Smooth muscle cell (in vitro differentiated cells): ENCODE measurements at regions not wholly inside any gene's neighbourhood (a gene's known extent, or its start where the extent isn't known, plus 50 kb on each side); places are given as distances from the start of the nearest gene placed in this dataset.

Experiments
- DNase-seq: peaks from one replicate; lab custom pipeline; 2025; ENCODE audit not compliant: unreplicated experiment; lab: John Stamatoyannopoulos, UW
- H2AFZ ChIP-seq: fragments of 200-600 bp; sonication (generic); 2 replicates; pipeline ENCODE4 v1.6.0; 2016; ENCODE audit warnings: antibody characterized with exemption, low read depth, mild to moderate bottlenecking
- H3F3A ChIP-seq: fragments of 200-600 bp; sonication (generic); 2 replicates; pipeline ENCODE4 v1.6.0; 2017; ENCODE audit warnings: antibody characterized with exemption, low read depth
- H3K27ac ChIP-seq: fragments of 200-600 bp; sonication (generic); 2 replicates; pipeline ENCODE4 v1.5.1; 2016; ENCODE audit warnings: low read depth, mild to moderate bottlenecking
- H3K27me3 ChIP-seq: fragments of 200-600 bp; sonication (generic); 2 replicates; pipeline ENCODE4 v1.6.1; 2016; ENCODE audit warnings: low read depth, mild to moderate bottlenecking
- H3K36me3 ChIP-seq: fragments of 200-600 bp; sonication (generic); 2 replicates; pipeline ENCODE4 v1.5.1; 2016; ENCODE audit warnings: low read depth
- H3K4me1 ChIP-seq: fragments of 200-600 bp; sonication (generic); 2 replicates; pipeline ENCODE4 v1.5.1; 2016; ENCODE audit warnings: low read depth
- H3K4me2 ChIP-seq: fragments of 200-600 bp; sonication (generic); 2 replicates; pipeline ENCODE4 v1.6.0; 2016; ENCODE audit warnings: mild to moderate bottlenecking
- H3K4me3 ChIP-seq: fragments of 200-600 bp; sonication (generic); 2 replicates; pipeline ENCODE4 v1.5.1; 2016; ENCODE audit warnings: mild to moderate bottlenecking
- H3K79me2 ChIP-seq: fragments of 200-600 bp; sonication (generic); 2 replicates; pipeline ENCODE4 v1.6.0; 2016; ENCODE audit warnings: low read depth, mild to moderate bottlenecking
- H3K9ac ChIP-seq: fragments of 200-600 bp; sonication (generic); 2 replicates; pipeline ENCODE4 v1.6.0; 2016; ENCODE audit warnings: low read depth
- H3K9me3 ChIP-seq: fragments of 200-600 bp; sonication (generic); replicated peaks from 2 replicates; pipeline ENCODE4 v1.5.1; 2016; ENCODE audit warnings: low read depth
- H4K20me1 ChIP-seq: fragments of 200-600 bp; sonication (generic); 2 replicates; pipeline ENCODE4 v1.6.0; 2016; ENCODE audit warnings: low read depth
- CTCF ChIP-seq: fragments of 200-600 bp; sonication (generic); IDR thresholded peaks from 2 replicates; pipeline ENCODE4 v1.5.1; 2017; ENCODE audit warnings: borderline replicate concordance, mild to moderate bottlenecking, antibody characterized with exemption; ENCODE audit not compliant: insufficient read depth, poor library complexity, severe bottlenecking
- WGBS: methylation state at CpG from one replicate; pipeline ENCODE4 v1.1.7; 2016; ENCODE audit warnings: low lambda C conversion rate; 5-methylcytosine and 5-hydroxymethylcytosine counted together

GRCh38 chr3:74066456-74066855 is 441.7 kb upstream of the PDZRN3 start:
- DNase-seq: no peak
- 62% methylated on average over 3 of the region's 3 CpGs for WGBS

GRCh38 chr3:74059923-74060600 is 435.3 kb upstream of the PDZRN3 start:
- H3K79me2 ChIP-seq: no peaks in the 10 kb centered on the region
- H3K27ac ChIP-seq: no peak overlapping the region
- no peaks in the 10 kb centered on the region for H3K36me3 ChIP-seq
- TF ChIP-seq CTCF: no peak
- 83% methylated on average over 3 of the region's 3 CpGs for WGBS
- H3K9me3 ChIP-seq: no peaks in the 10 kb centered on the region
- no peak overlapping the region for H3K4me2 ChIP-seq
- no peak overlapping the region for H2AFZ ChIP-seq
- DNase-seq: no peak
- no peaks in the 10 kb centered on the region for H3K4me1 ChIP-seq
- no peaks in the 10 kb centered on the region for H3K27me3 ChIP-seq
- no peak overlapping the region for H3K9ac ChIP-seq
- H3F3A ChIP-seq: no peaks in the 10 kb centered on the region
- no peak overlapping the region for H3K4me3 ChIP-seq
- no peaks in the 10 kb centered on the region for H4K20me1 ChIP-seq

More at GRCh38 chr3:74066456-74066855, 441.7 kb upstream of the PDZRN3 start:
- H4K20me1 ChIP-seq: no peaks in the 10 kb centered on the region
- no peak overlapping the region for H3K27ac ChIP-seq
- H2AFZ ChIP-seq: peak overlapping the region; percentile 29
- no peaks in the 10 kb centered on the region for H3F3A ChIP-seq
- H3K36me3 ChIP-seq: no peaks in the 10 kb centered on the region
- no peak overlapping the region for H3K4me3 ChIP-seq
- H3K9ac ChIP-seq: no peak overlapping the region
- H3K4me2 ChIP-seq: no peak overlapping the region
- H3K79me2 ChIP-seq: no peaks in the 10 kb centered on the region
- TF ChIP-seq CTCF: no peak
- no peaks in the 10 kb centered on the region for H3K27me3 ChIP-seq
- no peaks in the 10 kb centered on the region for H3K9me3 ChIP-seq
- no peaks in the 10 kb centered on the region for H3K4me1 ChIP-seq

GRCh38 chr3:74059301-74059922 is 434.7 kb upstream of the PDZRN3 start:
- Histone ChIP-seq H3F3A (no peaks in the 10 kb centered on the region), H3K4me3 (no peak overlapping the region), H3K27ac (no peak overlapping the region), H3K4me1 (no peaks in the 10 kb centered on the region), H3K27me3 (no peaks in the 10 kb centered on the region), H3K4me2 (no peak overlapping the region), H2AFZ (no peak overlapping the region), H3K79me2 (no peaks in the 10 kb centered on the region), H4K20me1 (no peaks in the 10 kb centered on the region), H3K9ac (no peak overlapping the region), H3K36me3 (no peaks in the 10 kb centered on the region), H3K9me3 (no peaks in the 10 kb centered on the region)
- DNase-seq: no peak
- WGBS: 70% methylated on average over 3 of the region's 3 CpGs
- TF ChIP-seq CTCF: no peak

- no peak overlapping the region for H3K27ac ChIP-seq
- H3K9ac ChIP-seq: no peak overlapping the region
- H2AFZ ChIP-seq: no peak overlapping the region
- H3K27me3 ChIP-seq: no peaks in the 10 kb centered on the region
- no peaks in the 10 kb centered on the region for H3K4me1 ChIP-seq
- H3K4me3 ChIP-seq: no peak overlapping the region
- H3F3A ChIP-seq: no peaks in the 10 kb centered on the region
- no peaks in the 10 kb centered on the region for H3K79me2 ChIP-seq
- no peaks in the 10 kb centered on the region for H4K20me1 ChIP-seq
- 14% methylated on average over 1 of the region's 1 CpG for WGBS
- no peak for DNase-seq
- H3K4me2 ChIP-seq: no peak overlapping the region
- no peak for TF ChIP-seq CTCF
- H3K36me3 ChIP-seq: no peaks in the 10 kb centered on the region
- H3K9me3 ChIP-seq: no peaks in the 10 kb centered on the region
These were observed 432.4 kb upstream of the PDZRN3 start for GRCh38 chr3:74057169-74057568.
